GM18499 (cell line): ENCODE measurements at regions not wholly inside any gene's neighbourhood (a gene's known extent, or its start where the extent isn't known, plus 50 kb on each side); places are given as distances from the start of the nearest gene placed in this dataset.
"Not testable (repeated sequence)": the region's sequence is repeated elsewhere in the genome, so short reads cannot be mapped to it uniquely, and the experiment has no call there.

Experiments
- ATAC-seq: cut with Tn5 transposase; IDR thresholded peaks from one replicate; pipeline ENCODE4 v1.9.1; 2021; ENCODE audit warnings: moderate number of reproducible peaks; ENCODE audit not compliant: insufficient read depth, unreplicated experiment

GRCh38 chr4:58871509-58871908 is 1761.3 kb upstream of the IGFBP7 start:
- no peak for ATAC-seq

GRCh38 chr4:58849026-58849425 is 1738.8 kb upstream of the IGFBP7 start:
- no peak for ATAC-seq

DNA sequence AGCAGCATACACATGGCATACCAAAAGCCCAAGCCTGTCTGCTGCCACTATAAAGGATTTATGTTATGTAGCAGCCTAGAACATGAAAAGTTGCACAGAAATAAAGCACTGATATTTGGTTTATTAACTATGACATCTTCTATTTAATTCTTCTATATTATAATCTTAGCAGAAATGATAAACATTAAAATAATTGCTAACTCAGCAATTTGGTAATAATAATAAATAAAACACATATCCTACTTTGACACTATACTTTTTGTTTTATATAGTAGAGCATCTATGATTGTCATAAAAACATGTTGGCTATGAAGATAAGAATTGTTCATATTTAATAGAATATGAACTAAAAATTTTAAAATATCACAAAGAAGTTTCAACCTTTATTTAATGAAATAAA is 1733.3 kb upstream of the IGFBP7 start:
- ATAC-seq = no peak

- ATAC-seq = no peak
Observed at GRCh38 chr4:58833126-58833525, 1722.9 kb upstream of the IGFBP7 start.

DNA sequence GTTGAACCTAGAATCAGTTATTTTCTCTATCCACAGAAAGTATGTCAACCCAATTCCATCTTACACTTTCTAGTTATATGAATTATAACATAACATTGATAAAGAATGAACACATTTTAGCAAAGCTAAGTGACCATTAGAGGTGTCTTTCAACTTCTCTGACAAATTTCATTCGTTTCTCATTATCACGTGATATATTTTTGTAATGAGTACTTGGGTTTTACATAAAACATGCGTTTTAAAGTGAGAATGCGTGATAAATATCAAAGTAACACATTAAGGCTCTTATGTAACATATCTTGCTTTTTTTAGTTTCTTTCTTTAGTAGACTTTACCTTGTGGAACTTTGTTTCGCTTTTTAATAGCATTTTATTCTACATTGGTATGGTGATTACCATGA is 1715.1 kb upstream of the IGFBP7 start:
- ATAC-seq = no peak

DNA sequence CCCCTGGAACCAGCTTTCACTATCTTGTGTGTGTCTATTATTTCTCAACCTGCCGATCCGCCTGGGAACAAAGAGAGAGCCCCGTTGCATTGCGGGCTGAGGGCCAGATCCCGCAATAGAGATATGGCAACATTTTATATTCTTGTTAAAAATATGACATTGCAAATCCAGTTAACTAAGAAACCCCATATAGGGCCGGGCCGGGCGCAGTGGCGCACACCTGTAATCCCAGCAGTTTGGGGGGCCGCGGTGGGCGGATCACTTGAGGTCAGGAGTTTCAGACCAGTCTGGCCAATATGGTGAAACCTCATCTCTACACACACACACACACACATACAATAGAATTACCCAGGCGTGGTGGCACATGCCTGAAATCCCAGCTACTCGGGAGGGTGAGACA is 1708.4 kb upstream of the IGFBP7 start:
- not testable (repeated sequence) for ATAC-seq

- ATAC-seq = no peak
Observed at GRCh38 chr4:58809948-58810347, 1699.8 kb upstream of the IGFBP7 start.

DNA sequence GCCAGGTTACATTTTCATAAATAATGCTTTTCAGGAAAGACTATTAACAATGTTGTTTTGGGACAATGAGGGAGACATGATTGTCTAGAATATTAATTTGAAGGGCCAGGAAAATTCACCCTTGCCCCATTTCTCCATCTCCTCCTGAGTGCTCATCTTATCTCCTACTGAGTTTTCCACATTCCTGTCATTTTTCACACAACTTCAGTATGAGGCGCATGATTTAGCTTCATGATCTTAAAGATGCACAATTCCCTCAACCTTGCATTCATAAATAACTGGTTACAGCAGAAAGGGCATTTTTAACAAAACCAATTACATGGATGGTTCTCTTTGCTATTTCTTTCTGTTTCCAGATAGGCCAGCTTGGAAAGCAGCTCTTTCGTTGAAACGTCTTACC is 1699.2 kb upstream of the IGFBP7 start:
- no peak for ATAC-seq

GRCh38 chr4:58808817-58809216 is 1698.6 kb upstream of the IGFBP7 start:
- ATAC-seq = no peak

GRCh38 chr4:58807843-58808615 is 1697.8 kb upstream of the IGFBP7 start:
- ATAC-seq = no peak

DNA sequence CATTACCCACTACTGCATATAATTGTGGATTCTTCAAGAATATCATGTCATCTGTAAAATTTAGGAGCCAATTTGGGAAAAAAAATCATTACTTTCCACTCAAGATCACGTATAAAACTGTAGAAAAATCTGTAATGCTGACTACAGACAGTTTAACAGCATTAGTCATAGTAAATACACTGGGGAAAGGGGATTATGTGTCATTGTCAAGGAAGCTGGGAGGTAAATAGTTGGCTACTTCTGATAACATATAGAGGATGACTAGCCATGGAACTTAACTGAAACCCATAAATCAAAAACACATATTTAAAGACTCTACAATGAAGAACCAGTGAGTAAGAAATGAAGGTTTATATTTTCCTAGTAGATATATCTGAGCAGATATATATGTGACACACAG is 1666.4 kb upstream of the IGFBP7 start:
- no peak for ATAC-seq

GRCh38 chr4:58767598-58767997 is 1657.4 kb upstream of the IGFBP7 start:
- ATAC-seq = no peak

GRCh38 chr4:58766763-58767162 is 1656.6 kb upstream of the IGFBP7 start:
- ATAC-seq = no peak

GRCh38 chr4:58761563-58761962 is 1651.4 kb upstream of the IGFBP7 start:
- ATAC-seq = no peak

DNA sequence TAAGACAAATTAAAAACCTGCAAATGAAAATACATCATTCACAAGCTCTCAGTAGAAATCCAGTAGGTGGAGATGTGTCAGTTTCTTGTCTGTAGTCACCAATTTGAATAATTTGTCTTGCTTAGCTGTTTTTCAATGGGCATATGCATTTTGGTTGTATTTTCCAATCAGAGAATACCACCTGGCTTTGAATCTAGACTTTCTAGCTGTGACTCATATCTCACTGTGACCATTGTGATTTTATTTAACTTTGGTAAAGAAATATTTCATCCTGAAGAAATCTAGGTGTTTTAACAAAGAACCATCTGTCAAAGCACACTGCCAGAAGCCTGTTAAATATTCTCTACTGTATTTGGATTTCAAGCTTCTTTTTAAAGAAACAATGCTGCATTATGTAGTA is 1650.6 kb upstream of the IGFBP7 start:
- ATAC-seq = no peak

DNA sequence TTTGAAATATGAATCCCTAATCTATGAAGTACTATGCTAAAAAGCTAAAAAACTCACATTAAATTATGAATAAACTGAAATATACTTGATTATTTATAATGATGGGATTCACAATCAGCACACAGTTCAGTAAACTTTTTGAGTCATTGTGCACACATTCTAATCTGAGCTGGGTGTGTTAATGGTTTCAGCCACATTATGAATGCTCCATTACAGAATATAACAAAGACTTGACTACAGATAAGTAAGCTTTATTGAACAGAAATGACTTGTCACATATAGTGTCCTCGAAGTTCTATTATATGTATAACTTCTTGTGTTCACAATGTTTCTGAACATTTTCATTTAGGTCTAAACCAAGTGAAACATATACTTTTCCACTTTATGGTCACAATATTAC is 1649.9 kb upstream of the IGFBP7 start:
- ATAC-seq = no peak

DNA sequence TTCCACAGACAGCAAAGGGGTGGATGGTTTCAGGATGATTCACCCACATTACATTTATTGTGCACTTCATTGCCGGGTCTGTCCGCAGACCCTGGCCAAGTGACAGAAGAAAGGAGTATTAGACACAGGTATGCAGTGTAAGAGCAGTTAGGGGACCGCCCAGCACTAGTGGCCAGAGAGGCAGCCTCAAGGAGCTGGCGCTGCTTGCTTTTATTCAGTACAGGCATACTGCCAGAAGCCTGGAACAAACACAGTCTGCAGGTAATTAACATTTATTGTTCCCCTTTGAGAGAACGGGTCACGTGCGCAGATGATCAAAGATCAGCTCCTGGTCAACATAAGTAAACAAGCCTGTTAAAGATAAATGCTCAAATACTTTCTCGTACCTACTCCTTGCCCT is 1639.0 kb upstream of the IGFBP7 start:
- no peak for ATAC-seq

GRCh38 chr4:58740897-58741296 is 1630.7 kb upstream of the IGFBP7 start:
- ATAC-seq = no peak

GRCh38 chr4:58739275-58739674 is 1629.1 kb upstream of the IGFBP7 start:
- no peak for ATAC-seq

DNA sequence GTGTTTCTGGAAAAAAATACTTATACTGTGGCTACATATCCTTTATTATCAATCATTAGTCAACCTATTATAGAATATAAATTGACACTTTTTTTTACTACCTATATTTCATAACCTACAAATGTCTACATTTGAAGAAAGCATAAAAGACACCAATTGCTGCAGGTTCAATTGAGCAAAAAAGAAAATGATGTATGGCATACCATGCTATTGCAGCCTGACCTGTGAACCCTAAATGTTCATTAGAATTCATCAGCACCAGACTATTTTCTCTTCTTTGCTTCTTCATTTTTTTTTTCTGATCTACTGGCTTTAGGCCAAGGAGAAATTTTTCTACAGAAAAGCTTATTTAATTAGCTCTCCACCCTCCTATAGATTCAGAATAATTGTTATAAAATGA is 1628.2 kb upstream of the IGFBP7 start:
- ATAC-seq = no peak

GRCh38 chr4:58734030-58734674 is 1624.0 kb upstream of the IGFBP7 start:
- ATAC-seq = no peak

- ATAC-seq = no peak
Observed at GRCh38 chr4:58732973-58733372, 1622.8 kb upstream of the IGFBP7 start.
